ENCODE measurements at regions not wholly inside any gene's neighbourhood (a gene's known extent, or its start where the extent isn't known, plus 50 kb on each side); places are given as distances from the start of the nearest gene placed in this dataset.

- DNase-seq (ENCODE audit: low read depth, low spot score) = no peak
Observed at GRCh38 chr13:80428349-80429096, 87.6 kb upstream of the SPRY2 start.

GRCh38 chr13:80419416-80419815, 78.5 kb upstream of the SPRY2 start:
- DNase-seq (ENCODE audit: low read depth, low spot score) = no peak

GRCh38 chr13:80413611-80414010, 72.7 kb upstream of the SPRY2 start:
- no peak for DNase-seq (ENCODE audit: low read depth, low spot score)

DNA sequence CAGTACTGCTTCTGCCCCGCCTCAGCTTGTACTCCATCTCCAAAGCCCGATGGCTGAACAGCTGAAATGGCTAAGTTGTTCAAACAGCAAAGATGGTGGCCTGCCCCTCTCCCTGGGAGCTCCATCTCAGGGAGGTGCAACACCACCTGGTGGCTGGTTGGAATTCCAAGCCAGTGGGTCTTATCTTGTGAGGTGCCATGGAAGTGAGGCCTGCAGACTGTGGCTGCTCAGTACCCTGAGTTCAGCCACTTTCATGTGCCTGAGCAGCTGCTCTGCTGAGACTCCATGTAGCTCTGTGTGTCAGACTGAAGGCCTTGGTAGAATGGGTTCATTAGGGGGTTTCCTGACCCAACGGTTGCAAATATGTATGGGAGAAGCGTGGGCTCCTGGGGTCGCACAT, 67.3 kb upstream of the SPRY2 start:
- DNase-seq (ENCODE audit: low read depth, low spot score) = no peak

GRCh38 chr13:80400865-80401426, 60.0 kb upstream of the SPRY2 start:
- DNase-seq (ENCODE audit: low read depth, low spot score) = no peak

- no peak for DNase-seq (ENCODE audit: low read depth, low spot score)
Observed at GRCh38 chr13:80400164-80400864, 59.4 kb upstream of the SPRY2 start.

DNA sequence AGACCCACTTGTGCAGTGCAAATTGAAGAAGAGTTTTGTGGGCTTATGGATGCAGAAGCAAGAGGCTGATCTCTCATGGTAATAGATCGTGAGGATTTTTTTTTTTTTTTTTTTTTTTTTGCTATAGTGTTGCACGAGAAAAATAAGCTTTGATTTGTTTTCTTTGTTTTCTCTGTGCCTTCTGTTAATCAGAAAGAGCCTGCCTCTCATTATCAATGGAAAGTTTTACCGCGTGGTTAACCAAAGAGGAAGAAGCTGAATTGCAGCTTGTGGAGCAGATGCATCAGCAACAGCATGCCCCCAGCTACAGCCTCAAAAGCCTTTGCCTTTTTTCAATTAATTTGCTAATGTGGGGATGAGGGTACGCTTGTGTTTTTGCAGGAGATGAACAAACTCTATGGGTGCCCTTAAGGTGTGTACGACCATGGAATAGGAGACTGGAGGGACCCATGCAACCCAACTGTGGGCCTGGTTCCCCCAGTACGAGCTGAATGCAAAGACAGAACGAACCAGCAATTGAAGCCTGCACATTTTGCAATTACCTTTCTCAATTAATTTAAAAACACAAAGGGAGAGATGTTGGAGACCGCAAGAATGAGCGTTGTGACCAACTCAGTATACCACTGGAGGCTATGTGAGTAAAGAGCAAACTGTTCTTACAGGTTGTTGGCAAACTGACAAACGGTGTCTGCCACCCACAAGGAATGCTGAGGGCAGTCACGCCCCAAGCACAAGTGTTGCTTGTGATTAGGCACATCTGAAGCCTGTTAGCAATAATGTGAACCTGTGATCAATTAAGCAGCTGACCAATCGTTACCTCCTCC, 58.6 kb upstream of the SPRY2 start:
- DNase-seq (ENCODE audit: low read depth, low spot score) = no peak

Measured in iPS DF 19.7 (cell line).